Gastroesophageal sphincter (tissue), 4 donors: ENCODE measurements at regions not wholly inside any gene's neighbourhood (a gene's known extent, or its start where the extent isn't known, plus 50 kb on each side); places are given as distances from the start of the nearest gene placed in this dataset.

Experiments
- ATAC-seq: fragments of 150-250 bp; one replicate; pipeline ENCODE4 v1.9.1; 2016; ENCODE audit warnings: mild to moderate bottlenecking, moderate library complexity
- H3K27ac ChIP-seq, 4 donors: fragments of 200-600 bp; sonication (generic) in 3 of 4; 1 replicate in 3 of 4; 2 replicates in 1 of 4; pipeline ENCODE4 v1.5.1; 2016 to 2019
- H3K27me3 ChIP-seq: fragments of 200-600 bp; sonication (generic); one replicate; pipeline ENCODE4 v1.5.1; 2019
- H3K36me3 ChIP-seq, 2 donors: fragments of 200-600 bp; sonication (generic); one replicate each; pipeline ENCODE4 v1.5.1; 2019; ENCODE audit warnings: control low read depth in 1 of 2
- H3K4me1 ChIP-seq, 3 donors: fragments of 200-600 bp; sonication (generic); 1 replicate in 2 of 3; 2 replicates in 1 of 3; pipeline ENCODE4 v1.5.1; 2016 to 2019; ENCODE audit warnings: control low read depth in 2 of 3
- H3K4me3 ChIP-seq, 2 donors: fragments of 200-600 bp; sonication (generic); one replicate each; pipeline ENCODE4 v1.5.1; 2019; ENCODE audit warnings: mild to moderate bottlenecking in 1 of 2, moderate library complexity in 1 of 2
- H3K9me3 ChIP-seq, 3 donors: fragments of 200-600 bp; sonication (generic); one replicate each; pipeline ENCODE4 v1.5.1; 2017 to 2019; ENCODE audit warnings: control low read depth in 2 of 3
- CTCF ChIP-seq, 4 experiments: fragments of 200-600 bp in 2 of 4; fragments of 450-650 bp in 2 of 4; sonication (generic) in 1 of 4; IDR thresholded peaks; one replicate each; pipeline ENCODE4 v1.5.1; 2017 to 2019; ENCODE audit warnings: antibody characterized with exemption in 4 of 4, mild to moderate bottlenecking in 2 of 4, moderate library complexity in 2 of 4
- EP300 ChIP-seq: sonication (generic); formaldehyde crosslinking; IDR thresholded peaks from one replicate; pipeline ENCODE4 v1.6.1; 2017; ENCODE audit warnings: antibody characterized with exemption, mild to moderate bottlenecking
- POLR2A ChIP-seq, 2 donors: fragments of 450-650 bp; IDR thresholded peaks; one replicate each; pipeline ENCODE4 v1.6.1; 2017; ENCODE audit warnings: antibody characterized with exemption in 2 of 2, mild to moderate bottlenecking in 2 of 2, moderate library complexity in 1 of 2
- POLR2AphosphoS5 ChIP-seq: sonication (generic); formaldehyde crosslinking; IDR thresholded peaks from one replicate; pipeline ENCODE4 v1.6.1; 2017; ENCODE audit warnings: antibody characterized with exemption
- WGBS, 2 donors: methylation state at CpG; one replicate each; pipeline ENCODE4 v1.1.5; 2018; ENCODE audit warnings: low coverage in 1 of 2; 5-methylcytosine and 5-hydroxymethylcytosine counted together

GRCh38 chr14:76927971-76928700 lies 100.4 kb downstream of the IRF2BPL start:
- no peaks in the 10 kb centered on the region for H3K36me3 ChIP-seq
- no peak overlapping the region for H3K4me3 ChIP-seq
- no peaks in the 10 kb centered on the region for H3K27me3 ChIP-seq
- WGBS, 2 donors: 70 to 88% methylated on average over 5 to 7 of the region's 8 CpGs
- H3K27ac ChIP-seq: peak overlapping the region in 1 of 4 donors; percentile 1
- ATAC-seq: no peak
- peaks cover 0 to 37% (median 13%) of the 10 kb centered on the region in 3 donors for H3K4me1 ChIP-seq
- H3K9me3 ChIP-seq: no peaks in the 10 kb centered on the region
- TF ChIP-seq POLR2A (IDR thresholded peaks at IDR 0.05): no peak
- no peak for TF ChIP-seq POLR2AphosphoS5

DNA sequence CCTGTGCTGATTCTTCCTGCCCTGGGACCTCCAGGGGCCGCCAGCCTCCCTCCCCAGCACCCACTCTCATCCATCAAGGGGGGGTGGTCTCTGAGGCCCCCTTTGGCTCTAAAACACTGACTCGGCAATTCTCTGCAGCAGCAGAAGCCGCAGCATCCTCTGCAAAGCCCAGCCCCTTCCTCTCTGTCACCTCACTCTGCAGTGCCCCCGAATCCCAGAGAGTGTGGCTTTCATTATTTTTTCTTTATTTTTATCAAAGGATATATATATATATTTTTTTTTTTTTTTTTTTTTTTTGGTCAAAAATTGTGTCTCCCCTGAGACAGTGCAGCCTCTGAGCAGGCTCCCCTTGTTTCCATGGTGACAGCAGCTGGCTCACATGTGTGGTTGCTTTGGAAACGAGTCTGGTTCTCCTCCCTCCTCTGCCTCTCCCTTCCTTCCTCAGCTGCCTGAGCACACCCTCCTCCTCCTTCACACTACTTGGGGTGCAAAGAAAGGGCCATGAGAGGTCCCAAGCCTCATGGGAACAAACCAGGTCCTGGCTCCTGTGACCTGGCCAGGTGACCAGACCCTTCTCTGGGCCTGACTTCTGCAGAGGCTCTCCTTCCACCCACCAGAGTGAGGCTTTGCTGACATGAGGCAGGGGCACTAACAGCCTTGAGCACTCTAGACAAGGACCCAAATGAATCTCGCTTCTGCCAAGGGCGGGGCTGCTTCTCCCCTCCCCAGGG lies 100.5 kb downstream of the LRRC74A start:
- TF ChIP-seq POLR2A (IDR thresholded peaks at IDR 0.05): no peak
- no peak for TF ChIP-seq CTCF (IDR thresholded peaks at IDR 0.05)
- no peak for TF ChIP-seq POLR2AphosphoS5
- TF ChIP-seq EP300: no peak
- no peak overlapping the region for H3K4me3 ChIP-seq
- H3K9me3 ChIP-seq: no peaks in the 10 kb centered on the region
- H3K4me1 ChIP-seq: peaks cover 0 to 49% (median 13%) of the 10 kb centered on the region in 3 donors
- H3K27ac ChIP-seq: no peak overlapping the region
- H3K27me3 ChIP-seq: no peaks in the 10 kb centered on the region
- 61 to 74% methylated on average over 4 to 6 of the region's 7 CpGs for whole genome bisulfite sequencing, 2 donors
- peak; percentile 61 for ATAC-seq
- no peaks in the 10 kb centered on the region for H3K36me3 ChIP-seq

DNA sequence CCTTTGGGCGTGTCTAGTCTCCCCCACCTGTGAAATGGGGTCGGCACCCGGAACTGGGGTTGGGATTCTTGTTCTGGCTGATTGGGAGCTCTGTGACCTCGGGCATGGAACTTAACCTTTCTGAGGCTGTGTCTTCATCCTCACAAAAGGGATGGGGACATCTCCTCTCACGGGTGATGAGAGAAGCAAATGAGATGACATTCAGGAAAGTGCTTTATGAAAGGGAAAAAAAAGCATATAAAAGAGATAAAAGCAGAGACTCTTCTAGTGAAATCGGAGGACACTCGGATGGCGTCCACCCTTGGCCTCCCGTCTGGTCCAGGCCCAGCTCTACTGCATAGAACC lies 98.9 kb downstream of the LRRC74A start:
- TF ChIP-seq EP300 (no peak), POLR2AphosphoS5 (no peak), CTCF (IDR thresholded peaks at IDR 0.05) (no peak), POLR2A (IDR thresholded peaks at IDR 0.05) (no peak)
- Histone ChIP-seq H3K4me1 (peaks cover 4 to 65% (median 21%) of the 10 kb centered on the region in 3 donors), H3K27me3 (no peaks in the 10 kb centered on the region), H3K36me3 (no peaks in the 10 kb centered on the region), H3K4me3 (no peak overlapping the region), H3K27ac (no peak overlapping the region), H3K9me3 (no peaks in the 10 kb centered on the region)
- 73 to 92% methylated on average over 2 to 5 of the region's 9 CpGs for WGBS, 2 donors
- ATAC-seq: no peak

- Histone ChIP-seq H3K9me3 (no peaks in the 10 kb centered on the region), H3K4me3 (no peak overlapping the region), H3K27me3 (no peaks in the 10 kb centered on the region), H3K27ac (no peak overlapping the region), H3K36me3 (no peaks in the 10 kb centered on the region), H3K4me1 (peaks cover 5 to 70% (median 27%) of the 10 kb centered on the region in 3 donors)
- WGBS, 2 donors: 100% methylated on average over 1 of the region's 15 CpGs; no CpG with 5 or more reads in 1 of the 2 donors
- TF ChIP-seq CTCF (IDR thresholded peaks at IDR 0.05) (no peak), EP300 (no peak), POLR2AphosphoS5 (no peak), POLR2A (IDR thresholded peaks at IDR 0.05) (no peak)
- no peak for ATAC-seq
These were observed 98.3 kb downstream of the LRRC74A start for GRCh38 chr14:76924371-76925096.
